ENCODE measurements at regions not wholly inside any gene's neighbourhood (a gene's known extent, or its start where the extent isn't known, plus 50 kb on each side); places are given as distances from the start of the nearest gene placed in this dataset.

- TF ChIP-seq, protein P1, sequence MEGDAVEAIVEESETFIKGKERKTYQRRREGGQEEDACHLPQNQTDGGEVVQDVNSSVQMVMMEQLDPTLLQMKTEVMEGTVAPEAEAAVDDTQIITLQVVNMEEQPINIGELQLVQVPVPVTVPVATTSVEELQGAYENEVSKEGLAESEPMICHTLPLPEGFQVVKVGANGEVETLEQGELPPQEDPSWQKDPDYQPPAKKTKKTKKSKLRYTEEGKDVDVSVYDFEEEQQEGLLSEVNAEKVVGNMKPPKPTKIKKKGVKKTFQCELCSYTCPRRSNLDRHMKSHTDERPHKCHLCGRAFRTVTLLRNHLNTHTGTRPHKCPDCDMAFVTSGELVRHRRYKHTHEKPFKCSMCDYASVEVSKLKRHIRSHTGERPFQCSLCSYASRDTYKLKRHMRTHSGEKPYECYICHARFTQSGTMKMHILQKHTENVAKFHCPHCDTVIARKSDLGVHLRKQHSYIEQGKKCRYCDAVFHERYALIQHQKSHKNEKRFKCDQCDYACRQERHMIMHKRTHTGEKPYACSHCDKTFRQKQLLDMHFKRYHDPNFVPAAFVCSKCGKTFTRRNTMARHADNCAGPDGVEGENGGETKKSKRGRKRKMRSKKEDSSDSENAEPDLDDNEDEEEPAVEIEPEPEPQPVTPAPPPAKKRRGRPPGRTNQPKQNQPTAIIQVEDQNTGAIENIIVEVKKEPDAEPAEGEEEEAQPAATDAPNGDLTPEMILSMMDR (IDR thresholded peaks at IDR 0.05; ENCODE audit: unreplicated experiment): no peak
Measured at GRCh38 chr2:173762221-173762620, 203.0 kb downstream of the SP3 start.

DNA sequence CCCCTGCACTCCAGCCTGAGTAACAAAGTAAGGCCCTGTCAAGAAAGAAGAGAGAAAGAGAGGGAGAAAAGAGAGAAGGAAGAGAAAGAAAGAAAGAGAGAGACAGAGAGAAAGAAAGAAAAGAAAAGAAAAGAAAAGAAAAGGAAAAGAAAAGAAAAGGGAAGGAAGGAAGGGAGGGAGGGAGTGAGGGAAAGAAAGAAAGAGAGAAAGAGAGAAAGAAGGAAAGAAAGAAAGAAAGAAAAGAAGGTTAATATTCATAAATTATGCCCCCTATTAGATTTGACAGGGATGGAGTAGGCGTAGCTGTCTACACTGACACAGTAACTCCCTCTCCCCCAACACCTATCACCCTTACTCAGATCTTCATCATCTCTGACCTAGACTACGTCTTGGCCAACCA lies 202.3 kb downstream of the SP3 start:
- POLR2A ChIA-PET: interaction anchor here (0.7 kb wide), 1 partner anchor 675 kb away, joined by 3 read pairs; no protein-coding TSS in a partner anchor
- DNase-seq (ENCODE audit: unreplicated experiment): no peak
- Mint-ChIP-seq H3K27ac (ENCODE audit: low read depth, unreplicated experiment) (no peak overlapping the region), H3K4me1 (ENCODE audit: insufficient read depth, unreplicated experiment) (no peaks in the 10 kb centered on the region), H3K27me3 (ENCODE audit: insufficient read depth, unreplicated experiment) (no peaks in the 10 kb centered on the region), H3K36me3 (ENCODE audit: insufficient read depth, unreplicated experiment) (no peaks in the 10 kb centered on the region), H3K4me3 (ENCODE audit: unreplicated experiment) (no peak overlapping the region), H3K9me3 (ENCODE audit: unreplicated experiment) (no peaks in the 10 kb centered on the region)
- CTCF ChIA-PET: interaction anchor here (0.6 to 0.7 kb wide), 2 partner anchors 167 to 192 kb away, joined by 3 to 5 read pairs; no protein-coding TSS in a partner anchor
- TF ChIP-seq, protein P1 (IDR thresholded peaks at IDR 0.05; ENCODE audit: unreplicated experiment): no peak
- BruUV-seq (replicated peaks): no TSS peak
- intact Hi-C loops (cut with micrococcal nuclease): no loop called here

More at GRCh38 chr2:173762221-173762620, 203.0 kb downstream of the SP3 start:
- no peaks in the 10 kb centered on the region for H3K27me3 Mint-ChIP-seq (ENCODE audit: insufficient read depth, unreplicated experiment)
- no peaks in the 10 kb centered on the region for H3K36me3 Mint-ChIP-seq (ENCODE audit: insufficient read depth, unreplicated experiment)
- H3K9me3 Mint-ChIP-seq (ENCODE audit: unreplicated experiment): no peaks in the 10 kb centered on the region
- H3K27ac Mint-ChIP-seq (ENCODE audit: low read depth, unreplicated experiment): no peak overlapping the region
- CTCF ChIA-PET: interaction anchor here (0.7 kb wide), 1 partner anchor 166 kb away, joined by 5 read pairs; no protein-coding TSS in a partner anchor
- BruUV-seq (replicated peaks): no TSS peak
- intact Hi-C loops (cut with micrococcal nuclease): no loop called here
- H3K4me3 Mint-ChIP-seq (ENCODE audit: unreplicated experiment): no peak overlapping the region
- H3K4me1 Mint-ChIP-seq (ENCODE audit: insufficient read depth, unreplicated experiment): no peaks in the 10 kb centered on the region
- POLR2A ChIA-PET: interaction anchor here (0.7 kb wide), 1 partner anchor 100 kb away, joined by 3 read pairs; no protein-coding TSS in a partner anchor
- DNase-seq (ENCODE audit: unreplicated experiment): no peak

- ChIA-PET POLR2A (interaction anchor here (0.7 kb wide), 1 partner anchor 674 kb away, joined by 3 read pairs; no protein-coding TSS in a partner anchor), CTCF (interaction anchor here (0.6 kb wide), 1 partner anchor 470 kb away, joined by 4 read pairs; no protein-coding TSS in a partner anchor)
- no peak overlapping the region for H3K4me3 Mint-ChIP-seq (ENCODE audit: unreplicated experiment)
- intact Hi-C loops (cut with micrococcal nuclease): no loop called here
- no peaks in the 10 kb centered on the region for H3K4me1 Mint-ChIP-seq (ENCODE audit: insufficient read depth, unreplicated experiment)
- no peaks in the 10 kb centered on the region for H3K36me3 Mint-ChIP-seq (ENCODE audit: insufficient read depth, unreplicated experiment)
- H3K9me3 Mint-ChIP-seq (ENCODE audit: unreplicated experiment): no peaks in the 10 kb centered on the region
- no peaks in the 10 kb centered on the region for H3K27me3 Mint-ChIP-seq (ENCODE audit: insufficient read depth, unreplicated experiment)
- TF ChIP-seq, protein P1 (IDR thresholded peaks at IDR 0.05; ENCODE audit: unreplicated experiment): no peak
- no peak overlapping the region for H3K27ac Mint-ChIP-seq (ENCODE audit: low read depth, unreplicated experiment)
- BruUV-seq (replicated peaks): no TSS peak
- DNase-seq (ENCODE audit: unreplicated experiment): no peak
Measured at GRCh38 chr2:173763641-173764040, 201.5 kb downstream of the SP3 start.

DNA sequence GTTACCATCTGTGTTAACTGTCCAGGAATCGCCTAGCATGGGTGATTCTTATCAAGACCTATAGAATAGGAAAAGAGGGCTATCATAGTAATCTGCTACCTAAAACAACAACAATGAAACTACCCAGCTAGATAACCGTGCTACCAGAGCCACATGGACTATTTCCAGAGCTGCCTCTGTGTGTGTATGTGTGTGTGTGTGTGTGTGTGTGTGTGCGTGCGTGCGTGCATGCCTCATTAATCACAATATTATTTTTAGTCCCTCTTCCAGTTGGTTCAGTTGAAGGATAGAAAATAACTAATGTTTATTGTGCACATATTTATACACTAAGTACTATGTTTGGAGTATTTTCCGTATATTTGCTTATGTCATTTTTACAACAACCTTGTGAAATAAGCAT lies 201.1 kb downstream of the SP3 start:
- CTCF ChIA-PET: interaction anchor here (0.9 kb wide), 1 partner anchor 364 kb away, joined by 4 read pairs; no protein-coding TSS in a partner anchor
- no peaks in the 10 kb centered on the region for H3K9me3 Mint-ChIP-seq (ENCODE audit: unreplicated experiment)
- no peak overlapping the region for H3K4me3 Mint-ChIP-seq (ENCODE audit: unreplicated experiment)
- H3K36me3 Mint-ChIP-seq (ENCODE audit: insufficient read depth, unreplicated experiment): no peaks in the 10 kb centered on the region
- intact Hi-C loops (cut with micrococcal nuclease): no loop called here
- no peaks in the 10 kb centered on the region for H3K27me3 Mint-ChIP-seq (ENCODE audit: insufficient read depth, unreplicated experiment)
- BruUV-seq (replicated peaks): no TSS peak
- H3K27ac Mint-ChIP-seq (ENCODE audit: low read depth, unreplicated experiment): no peak overlapping the region
- no peak for DNase-seq (ENCODE audit: unreplicated experiment)
- POLR2A ChIA-PET: no interaction called here
- H3K4me1 Mint-ChIP-seq (ENCODE audit: insufficient read depth, unreplicated experiment): no peaks in the 10 kb centered on the region
- TF ChIP-seq, protein P1 (IDR thresholded peaks at IDR 0.05; ENCODE audit: unreplicated experiment): no peak
